Astrocyte (in vitro differentiated cells and primary cell): ENCODE measurements at regions not wholly inside any gene's neighbourhood (a gene's known extent, or its start where the extent isn't known, plus 50 kb on each side); places are given as distances from the start of the nearest gene placed in this dataset.

Experiments used
- EZH2 ChIP-seq: IDR thresholded peaks from 2 replicates; pipeline ENCODE4 v1.6.1; 2012; ENCODE audit warnings: mild to moderate bottlenecking, low read length, inconsistent platforms; ENCODE audit not compliant: insufficient read depth
- TF ChIP-seq, protein P1 (sequence below): IDR thresholded peaks from 2 replicates; pipeline ENCODE4 v1.5.1; 2011; ENCODE audit warnings: low read depth, mild to moderate bottlenecking, inconsistent platforms, low read length, moderate library complexity; ENCODE audit not compliant: insufficient read depth

DNA sequence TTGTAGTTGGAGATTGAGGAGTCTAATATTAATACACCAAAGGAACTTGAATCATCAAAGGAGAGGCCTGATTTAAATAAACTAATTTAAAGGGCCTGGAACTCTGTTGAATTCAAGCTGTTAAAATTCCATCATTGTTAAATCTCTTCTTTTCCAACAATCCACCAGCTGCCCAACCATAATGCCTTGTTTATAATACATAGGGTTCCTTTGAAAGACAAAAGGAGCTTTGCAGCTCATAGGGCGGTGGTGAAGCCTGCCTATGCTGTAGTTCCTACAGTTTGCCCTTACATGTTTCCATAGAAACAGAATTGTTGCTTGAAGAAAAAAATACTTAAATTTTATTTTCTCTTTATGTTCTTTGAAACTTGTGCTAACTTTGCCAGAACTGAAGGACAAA, 102.8 kb downstream of the GLUD2 start:
- TF ChIP-seq, protein P1, sequence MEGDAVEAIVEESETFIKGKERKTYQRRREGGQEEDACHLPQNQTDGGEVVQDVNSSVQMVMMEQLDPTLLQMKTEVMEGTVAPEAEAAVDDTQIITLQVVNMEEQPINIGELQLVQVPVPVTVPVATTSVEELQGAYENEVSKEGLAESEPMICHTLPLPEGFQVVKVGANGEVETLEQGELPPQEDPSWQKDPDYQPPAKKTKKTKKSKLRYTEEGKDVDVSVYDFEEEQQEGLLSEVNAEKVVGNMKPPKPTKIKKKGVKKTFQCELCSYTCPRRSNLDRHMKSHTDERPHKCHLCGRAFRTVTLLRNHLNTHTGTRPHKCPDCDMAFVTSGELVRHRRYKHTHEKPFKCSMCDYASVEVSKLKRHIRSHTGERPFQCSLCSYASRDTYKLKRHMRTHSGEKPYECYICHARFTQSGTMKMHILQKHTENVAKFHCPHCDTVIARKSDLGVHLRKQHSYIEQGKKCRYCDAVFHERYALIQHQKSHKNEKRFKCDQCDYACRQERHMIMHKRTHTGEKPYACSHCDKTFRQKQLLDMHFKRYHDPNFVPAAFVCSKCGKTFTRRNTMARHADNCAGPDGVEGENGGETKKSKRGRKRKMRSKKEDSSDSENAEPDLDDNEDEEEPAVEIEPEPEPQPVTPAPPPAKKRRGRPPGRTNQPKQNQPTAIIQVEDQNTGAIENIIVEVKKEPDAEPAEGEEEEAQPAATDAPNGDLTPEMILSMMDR = no peak
- TF ChIP-seq EZH2 = no peak
